B cell (primary cell): ENCODE measurements at regions not wholly inside any gene's neighbourhood (a gene's known extent, or its start where the extent isn't known, plus 50 kb on each side); places are given as distances from the start of the nearest gene placed in this dataset.

ENCODE experiments used
- ATAC-seq: fragments of 200-7000 bp; cut with Tn5 transposase; one replicate; pipeline ENCODE4 v1.10.0; 2021; ENCODE audit warnings: low read depth, mild to moderate bottlenecking, moderate number of reproducible peaks, moderate library complexity
- CTCF ChIA-PET: fragments of 350-600 bp; sonication (Branson Sonifier 250); formaldehyde crosslinking; loops from one replicate; lab custom pipeline; 2021; ENCODE audit warnings: antibody characterized with exemption, inconsistent platforms; lab: Charles Lee
- POLR2A ChIA-PET: fragments of 350-600 bp; sonication (Branson Sonifier 250); formaldehyde crosslinking; loops from one replicate; lab custom pipeline; 2021; ENCODE audit warnings: antibody characterized with exemption; lab: Charles Lee
- DNase-seq: peaks from one replicate; pipeline ENCODE4 v3.0.0; 2013
- H2AFZ ChIP-seq: 2 replicates; pipeline ENCODE4 v1.6.1; 2012; ENCODE audit warnings: mild to moderate bottlenecking, low read depth, low read length; ENCODE audit not compliant: insufficient read depth, poor library complexity, severe bottlenecking
- H3K27ac ChIP-seq, 2 donors: 1 replicate in 1 of 2; 2 replicates in 1 of 2; pipeline ENCODE4 v1.5.1; 2012 to 2013; ENCODE audit warnings: low read length in 2 of 2, mild to moderate bottlenecking in 2 of 2, moderate library complexity in 1 of 2
- H3K27me3 ChIP-seq, 4 experiments: fragments of 200-600 bp in 1 of 4; sonication (generic) in 1 of 4; replicated peaks in 1 of 4; 1 replicate in 2 of 4; 2 replicates in 2 of 4; pipeline versions ENCODE4 v1.6.1 to v1.7.0; 2013 to 2016; ENCODE audit warnings: low read length in 3 of 4, mild to moderate bottlenecking in 2 of 4, mixed read lengths in 1 of 4, moderate library complexity in 1 of 4; ENCODE audit not compliant: insufficient read depth in 4 of 4, control insufficient read depth in 3 of 4; ENCODE audit errors: control extremely low read depth in 1 of 4
- H3K36me3 ChIP-seq, 2 experiments: replicated peaks in 1 of 2; 1 replicate in 1 of 2; 2 replicates in 1 of 2; pipeline versions ENCODE4 v1.6.1 to v1.7.1; 2013; ENCODE audit warnings: low read length in 1 of 2; ENCODE audit not compliant: insufficient read depth in 2 of 2, control insufficient read depth in 1 of 2; ENCODE audit errors: control extremely low read depth in 1 of 2, extremely low read depth in 1 of 2
- H3K4me1 ChIP-seq, 2 donors: fragments of 200-600 bp in 1 of 2; sonication (generic) in 1 of 2; 1 replicate in 1 of 2; 2 replicates in 1 of 2; pipeline versions ENCODE4 v1.5.1 to v1.6.1; 2013 to 2017; ENCODE audit warnings: low read length in 2 of 2; ENCODE audit not compliant: control insufficient read depth in 2 of 2, insufficient read depth in 2 of 2
- H3K4me2 ChIP-seq: replicated peaks from 2 replicates; pipeline ENCODE3; 2012; ENCODE audit warnings: mild to moderate bottlenecking, low read depth, low read length; ENCODE audit not compliant: poor library complexity, severe bottlenecking
- H3K4me3 ChIP-seq, 5 experiments: fragments of 200-600 bp in 1 of 5; sonication (generic) in 1 of 5; 1 replicate in 3 of 5; 2 replicates in 2 of 5; pipeline versions ENCODE4 v1.5.1 to v1.7.0; 2011 to 2016; ENCODE audit warnings: low read length in 4 of 5, mild to moderate bottlenecking in 4 of 5, low read depth in 2 of 5, control low read depth in 1 of 5, moderate library complexity in 1 of 5; ENCODE audit not compliant: insufficient read depth in 1 of 5; ENCODE audit errors: control extremely low read depth in 1 of 5, extremely low read depth in 1 of 5
- H3K79me2 ChIP-seq: fragments of 200-600 bp; sonication (generic); one replicate; pipeline ENCODE4 v1.6.0; 2016; ENCODE audit warnings: low read length; ENCODE audit not compliant: control insufficient read depth, insufficient read depth
- H3K9ac ChIP-seq: fragments of 200-600 bp; sonication (generic); 2 replicates; pipeline ENCODE4 v1.6.1; 2017; ENCODE audit warnings: mild to moderate bottlenecking, low read length, moderate library complexity
- H3K9me3 ChIP-seq, 3 donors: one replicate each; pipeline versions ENCODE4 v1.6.1 to v1.7.1; 2013; ENCODE audit warnings: low read length in 2 of 3; ENCODE audit not compliant: control insufficient read depth in 2 of 3, insufficient read depth in 1 of 3; ENCODE audit errors: control extremely low read depth in 1 of 3
- H4K20me1 ChIP-seq: 2 replicates; pipeline ENCODE4 v1.6.0; 2012; ENCODE audit warnings: mild to moderate bottlenecking, low read length; ENCODE audit not compliant: insufficient read depth, control insufficient read depth, poor library complexity, severe bottlenecking
- H3K27ac Mint-ChIP-seq: one replicate; pipeline ENCODE4 v1.8.0; 2021; ENCODE audit warnings: mixed read lengths
- H3K27me3 Mint-ChIP-seq: one replicate; pipeline ENCODE4 v1.8.0; 2021; ENCODE audit warnings: mixed read lengths
- H3K4me1 Mint-ChIP-seq: one replicate; pipeline ENCODE4 v1.8.0; 2021; ENCODE audit warnings: mixed read lengths
- H3K4me3 Mint-ChIP-seq: one replicate; pipeline ENCODE4 v1.8.0; 2021; ENCODE audit warnings: mixed read lengths
- H3K9me3 Mint-ChIP-seq: one replicate; pipeline ENCODE4 v1.8.0; 2022; ENCODE audit warnings: mixed read lengths; ENCODE audit not compliant: insufficient read depth
- EZH2 ChIP-seq: IDR thresholded peaks from 2 replicates; pipeline ENCODE4 v1.6.1; 2012; ENCODE audit warnings: borderline replicate concordance, low read depth, mild to moderate bottlenecking, moderate library complexity, low read length; ENCODE audit not compliant: insufficient read depth, poor library complexity, severe bottlenecking
- WGBS: methylation state at CpG from one replicate; pipeline ENCODE4 v1.1.5; 2013; ENCODE audit warnings: missing lambda C conversion rate; ENCODE audit not compliant: insufficient coverage; 5-methylcytosine and 5-hydroxymethylcytosine counted together
- intact Hi-C: fragments of 100-400 bp; cut with micrococcal nuclease; formaldehyde crosslinking; loops from one replicate; pipeline ENCODE4 v1.10.0; 2022
- TF ChIP-seq, protein P1 (sequence below): fragments of 200-600 bp; IDR thresholded peaks from one replicate; pipeline ENCODE4 v1.8.0; 2022; ENCODE audit warnings: antibody characterized with exemption, mild to moderate bottlenecking

DNA sequence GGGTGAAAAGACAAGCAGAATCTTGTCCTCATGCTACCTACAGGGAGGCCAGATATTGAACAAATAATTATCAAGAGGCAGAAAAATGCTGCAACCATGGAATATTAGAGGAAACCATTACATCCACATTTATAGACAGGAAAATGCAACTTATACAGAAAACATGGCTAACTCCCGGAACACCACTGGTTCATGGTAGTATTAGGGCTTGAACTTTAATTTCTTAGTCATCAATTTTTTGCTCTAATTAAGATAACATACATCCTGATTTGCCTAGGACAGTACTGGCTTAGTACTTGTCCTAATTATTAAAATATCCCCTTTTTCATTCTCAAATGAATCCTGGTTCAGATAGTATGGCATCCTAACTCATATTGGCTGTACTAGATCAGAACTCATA is 76.3 kb upstream of the TGFBR2 start:
- intact Hi-C loops = no loop called here
- ATAC-seq = no peak
- Histone ChIP-seq H3K4me1 (no peaks in the 10 kb centered on the region), H3K4me2 (no peak overlapping the region), H3K36me3 (no peaks in the 10 kb centered on the region), H3K9ac (no peak overlapping the region), H3K27ac (no peak overlapping the region), H4K20me1 (no peaks in the 10 kb centered on the region), H3K27me3 (no peaks in the 10 kb centered on the region), H3K4me3 (no peak overlapping the region), H3K79me2 (no peaks in the 10 kb centered on the region), H3K9me3 (no peaks in the 10 kb centered on the region), H2AFZ (no peak overlapping the region)
- Mint-ChIP-seq H3K4me3 (no peak overlapping the region), H3K27ac (no peak overlapping the region), H3K27me3 (no peaks in the 10 kb centered on the region), H3K9me3 (no peaks in the 10 kb centered on the region), H3K4me1 (no peaks in the 10 kb centered on the region)
- TF ChIP-seq EZH2 = no peak
- POLR2A ChIA-PET = no interaction called here
- no peak for DNase-seq
- CTCF ChIA-PET = no interaction called here
- WGBS = no CpG with 5 or more reads among the region's 1 CpG

- ChIA-PET CTCF (no interaction called here), POLR2A (interaction anchor here (0.7 kb wide), 1 partner anchor 61 kb away, joined by 4 read pairs; no protein-coding TSS in a partner anchor)
- Histone ChIP-seq H3K4me1 (no peaks in the 10 kb centered on the region), H3K4me3 (no peak overlapping the region), H3K27ac (no peak overlapping the region), H3K9ac (no peak overlapping the region), H2AFZ (no peak overlapping the region), H3K27me3 (no peaks in the 10 kb centered on the region), H4K20me1 (no peaks in the 10 kb centered on the region), H3K4me2 (no peak overlapping the region), H3K9me3 (no peaks in the 10 kb centered on the region), H3K36me3 (no peaks in the 10 kb centered on the region), H3K79me2 (no peaks in the 10 kb centered on the region)
- DNase-seq (no peak), ATAC-seq (no peak)
- H3K9me3 Mint-ChIP-seq = no peaks in the 10 kb centered on the region
- H3K4me3 Mint-ChIP-seq = no peak overlapping the region
- H3K27ac Mint-ChIP-seq = no peak overlapping the region
- no peaks in the 10 kb centered on the region for H3K4me1 Mint-ChIP-seq
- intact Hi-C loops = no loop called here
- WGBS = 100% methylated on average over 1 of the region's 3 CpGs
- TF ChIP-seq, protein P1, sequence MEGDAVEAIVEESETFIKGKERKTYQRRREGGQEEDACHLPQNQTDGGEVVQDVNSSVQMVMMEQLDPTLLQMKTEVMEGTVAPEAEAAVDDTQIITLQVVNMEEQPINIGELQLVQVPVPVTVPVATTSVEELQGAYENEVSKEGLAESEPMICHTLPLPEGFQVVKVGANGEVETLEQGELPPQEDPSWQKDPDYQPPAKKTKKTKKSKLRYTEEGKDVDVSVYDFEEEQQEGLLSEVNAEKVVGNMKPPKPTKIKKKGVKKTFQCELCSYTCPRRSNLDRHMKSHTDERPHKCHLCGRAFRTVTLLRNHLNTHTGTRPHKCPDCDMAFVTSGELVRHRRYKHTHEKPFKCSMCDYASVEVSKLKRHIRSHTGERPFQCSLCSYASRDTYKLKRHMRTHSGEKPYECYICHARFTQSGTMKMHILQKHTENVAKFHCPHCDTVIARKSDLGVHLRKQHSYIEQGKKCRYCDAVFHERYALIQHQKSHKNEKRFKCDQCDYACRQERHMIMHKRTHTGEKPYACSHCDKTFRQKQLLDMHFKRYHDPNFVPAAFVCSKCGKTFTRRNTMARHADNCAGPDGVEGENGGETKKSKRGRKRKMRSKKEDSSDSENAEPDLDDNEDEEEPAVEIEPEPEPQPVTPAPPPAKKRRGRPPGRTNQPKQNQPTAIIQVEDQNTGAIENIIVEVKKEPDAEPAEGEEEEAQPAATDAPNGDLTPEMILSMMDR = no peak
- TF ChIP-seq EZH2 = no peak
- no peaks in the 10 kb centered on the region for H3K27me3 Mint-ChIP-seq
Observed at GRCh38 chr3:30531017-30531570, 75.3 kb upstream of the TGFBR2 start.
